ENCODE measurements at regions not wholly inside any gene's neighbourhood (a gene's known extent, or its start where the extent isn't known, plus 50 kb on each side); places are given as distances from the start of the nearest gene placed in this dataset.

DNA sequence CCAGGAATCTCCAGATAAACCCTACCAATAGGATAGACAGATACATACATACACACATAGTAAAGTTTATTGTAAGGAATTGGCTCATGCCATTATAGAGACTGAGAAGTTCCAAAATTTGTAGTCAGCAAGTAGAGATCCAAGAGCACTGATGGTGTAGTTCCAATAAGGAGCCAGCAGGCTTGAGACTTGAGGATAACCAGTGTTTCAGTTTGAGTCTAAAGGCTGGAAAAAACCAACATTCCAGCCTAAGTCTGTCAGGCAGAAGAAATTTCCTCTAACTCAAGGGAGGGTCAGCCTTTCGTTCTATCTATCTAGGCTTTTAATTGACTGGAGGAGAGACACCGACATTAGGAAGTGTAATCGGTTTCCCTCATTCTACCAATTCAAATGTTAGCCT lies 110.2 kb upstream of the TSHZ3 start:
- no peak for TF ChIP-seq NR2F2 (IDR thresholded peaks at IDR 0.05)
- TF ChIP-seq YY1 (IDR thresholded peaks at IDR 0.05) = no peak
- TF ChIP-seq, protein P1, sequence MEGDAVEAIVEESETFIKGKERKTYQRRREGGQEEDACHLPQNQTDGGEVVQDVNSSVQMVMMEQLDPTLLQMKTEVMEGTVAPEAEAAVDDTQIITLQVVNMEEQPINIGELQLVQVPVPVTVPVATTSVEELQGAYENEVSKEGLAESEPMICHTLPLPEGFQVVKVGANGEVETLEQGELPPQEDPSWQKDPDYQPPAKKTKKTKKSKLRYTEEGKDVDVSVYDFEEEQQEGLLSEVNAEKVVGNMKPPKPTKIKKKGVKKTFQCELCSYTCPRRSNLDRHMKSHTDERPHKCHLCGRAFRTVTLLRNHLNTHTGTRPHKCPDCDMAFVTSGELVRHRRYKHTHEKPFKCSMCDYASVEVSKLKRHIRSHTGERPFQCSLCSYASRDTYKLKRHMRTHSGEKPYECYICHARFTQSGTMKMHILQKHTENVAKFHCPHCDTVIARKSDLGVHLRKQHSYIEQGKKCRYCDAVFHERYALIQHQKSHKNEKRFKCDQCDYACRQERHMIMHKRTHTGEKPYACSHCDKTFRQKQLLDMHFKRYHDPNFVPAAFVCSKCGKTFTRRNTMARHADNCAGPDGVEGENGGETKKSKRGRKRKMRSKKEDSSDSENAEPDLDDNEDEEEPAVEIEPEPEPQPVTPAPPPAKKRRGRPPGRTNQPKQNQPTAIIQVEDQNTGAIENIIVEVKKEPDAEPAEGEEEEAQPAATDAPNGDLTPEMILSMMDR (IDR thresholded peaks at IDR 0.05; ENCODE audit: low read depth, low read length, missing input control) = no peak
- TF ChIP-seq, protein P2, sequence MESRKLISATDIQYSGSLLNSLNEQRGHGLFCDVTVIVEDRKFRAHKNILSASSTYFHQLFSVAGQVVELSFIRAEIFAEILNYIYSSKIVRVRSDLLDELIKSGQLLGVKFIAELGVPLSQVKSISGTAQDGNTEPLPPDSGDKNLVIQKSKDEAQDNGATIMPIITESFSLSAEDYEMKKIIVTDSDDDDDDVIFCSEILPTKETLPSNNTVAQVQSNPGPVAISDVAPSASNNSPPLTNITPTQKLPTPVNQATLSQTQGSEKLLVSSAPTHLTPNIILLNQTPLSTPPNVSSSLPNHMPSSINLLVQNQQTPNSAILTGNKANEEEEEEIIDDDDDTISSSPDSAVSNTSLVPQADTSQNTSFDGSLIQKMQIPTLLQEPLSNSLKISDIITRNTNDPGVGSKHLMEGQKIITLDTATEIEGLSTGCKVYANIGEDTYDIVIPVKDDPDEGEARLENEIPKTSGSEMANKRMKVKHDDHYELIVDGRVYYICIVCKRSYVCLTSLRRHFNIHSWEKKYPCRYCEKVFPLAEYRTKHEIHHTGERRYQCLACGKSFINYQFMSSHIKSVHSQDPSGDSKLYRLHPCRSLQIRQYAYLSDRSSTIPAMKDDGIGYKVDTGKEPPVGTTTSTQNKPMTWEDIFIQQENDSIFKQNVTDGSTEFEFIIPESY (IDR thresholded peaks at IDR 0.05) = no peak
